ENCODE measurements at regions not wholly inside any gene's neighbourhood (a gene's known extent, or its start where the extent isn't known, plus 50 kb on each side); places are given as distances from the start of the nearest gene placed in this dataset.
"Not testable (repeated sequence)": the region's sequence is repeated elsewhere in the genome, so short reads cannot be mapped to it uniquely, and the experiment has no call there.

DNA sequence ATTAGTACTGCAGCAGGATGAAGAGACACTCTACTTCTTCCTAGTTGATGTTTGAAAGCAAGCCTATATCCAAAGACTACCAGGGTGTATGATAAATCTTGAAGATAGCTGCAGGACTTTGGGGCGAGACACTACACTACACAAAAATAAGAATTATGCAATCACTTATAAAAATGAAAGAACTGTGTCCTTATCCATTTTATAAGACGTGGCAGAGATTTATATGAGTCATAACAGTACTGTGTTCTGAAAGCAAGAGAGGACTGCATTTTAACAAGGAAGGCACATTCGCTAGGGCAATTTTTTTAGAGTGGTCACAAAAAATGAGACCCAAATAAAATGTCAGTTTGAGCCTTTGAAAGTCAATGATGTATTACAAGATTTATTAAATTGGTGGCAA is 617.0 kb upstream of the LINC00305 start:
- Histone ChIP-seq H3K4me3 (ENCODE audit: low read length) (no peak overlapping the region), H3K27me3 (ENCODE audit: control insufficient read depth, insufficient read depth, low read length) (no peaks in the 10 kb centered on the region), H3K4me2 (ENCODE audit: low read length) (no peak overlapping the region), H3K36me3 (ENCODE audit: insufficient read depth, low read length) (no peaks in the 10 kb centered on the region), H3K9me3 (replicated peaks; ENCODE audit: low read length) (peaks cover 4% of the 10 kb centered on the region), H3K4me1 (ENCODE audit: control insufficient read depth, insufficient read depth, low read length) (no peaks in the 10 kb centered on the region), H3K9ac (ENCODE audit: low read depth, low read length) (no peak overlapping the region)

GRCh38 chr18:64752707-64753106 is 603.8 kb upstream of the LINC00305 start:
- Histone ChIP-seq H3K4me1 (ENCODE audit: control insufficient read depth, insufficient read depth, low read length) (no peaks in the 10 kb centered on the region), H3K27me3 (ENCODE audit: control insufficient read depth, insufficient read depth, low read length) (no peaks in the 10 kb centered on the region), H3K9me3 (replicated peaks; ENCODE audit: low read length) (no peaks in the 10 kb centered on the region), H3K4me3 (ENCODE audit: low read length) (no peak overlapping the region), H3K9ac (ENCODE audit: low read depth, low read length) (no peak overlapping the region), H3K4me2 (ENCODE audit: low read length) (no peak overlapping the region), H3K36me3 (ENCODE audit: insufficient read depth, low read length) (no peaks in the 10 kb centered on the region)

DNA sequence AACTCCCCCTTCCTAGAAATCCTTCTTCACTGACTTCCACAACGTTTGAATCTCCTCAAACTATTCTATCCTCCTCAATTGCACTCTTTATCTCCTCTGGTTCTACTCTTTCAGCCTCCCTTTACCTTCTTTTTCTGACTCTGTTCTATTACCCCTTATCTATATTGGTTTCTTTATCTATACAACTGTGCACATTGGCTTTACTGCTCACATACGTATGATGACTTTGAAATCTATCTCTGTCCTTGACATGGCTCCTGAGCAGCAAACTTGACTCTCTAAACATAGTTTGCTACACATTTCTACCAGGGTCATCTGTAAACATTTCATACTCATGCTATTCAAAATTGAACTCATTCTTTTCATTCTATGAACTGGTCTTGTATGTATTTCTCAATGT is 601.0 kb upstream of the LINC00305 start:
- Histone ChIP-seq H3K4me1 (ENCODE audit: control insufficient read depth, insufficient read depth, low read length) (no peaks in the 10 kb centered on the region), H3K9me3 (replicated peaks; ENCODE audit: low read length) (no peaks in the 10 kb centered on the region), H3K4me2 (ENCODE audit: low read length) (no peak overlapping the region), H3K9ac (ENCODE audit: low read depth, low read length) (no peak overlapping the region), H3K4me3 (ENCODE audit: low read length) (no peak overlapping the region), H3K27me3 (ENCODE audit: control insufficient read depth, insufficient read depth, low read length) (no peaks in the 10 kb centered on the region), H3K36me3 (ENCODE audit: insufficient read depth, low read length) (no peaks in the 10 kb centered on the region)

DNA sequence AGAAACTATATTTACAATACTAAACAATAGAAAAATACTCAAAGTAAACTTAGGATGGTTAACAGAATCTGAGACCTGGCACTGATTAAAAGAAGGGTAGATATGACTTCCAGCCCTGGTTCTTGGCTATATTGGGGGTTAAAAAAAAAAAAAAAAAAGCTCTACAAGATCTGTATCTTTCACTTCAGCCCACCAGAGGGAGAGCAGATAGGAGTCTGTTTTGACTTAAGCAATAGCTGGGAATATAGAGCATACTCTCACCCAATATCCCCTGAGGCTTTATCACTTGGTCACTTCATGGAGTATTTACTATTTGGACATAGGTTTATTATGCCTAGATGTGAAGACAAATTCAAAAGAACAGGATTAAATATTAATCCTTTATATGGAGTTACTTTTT is 598.9 kb upstream of the LINC00305 start:
- Histone ChIP-seq H3K9ac (ENCODE audit: low read depth, low read length) (no peak overlapping the region), H3K27me3 (ENCODE audit: control insufficient read depth, insufficient read depth, low read length) (no peaks in the 10 kb centered on the region), H3K9me3 (replicated peaks; ENCODE audit: low read length) (no peaks in the 10 kb centered on the region), H3K4me2 (ENCODE audit: low read length) (no peak overlapping the region), H3K4me3 (ENCODE audit: low read length) (no peak overlapping the region), H3K36me3 (ENCODE audit: insufficient read depth, low read length) (no peaks in the 10 kb centered on the region), H3K4me1 (ENCODE audit: control insufficient read depth, insufficient read depth, low read length) (no peaks in the 10 kb centered on the region)

DNA sequence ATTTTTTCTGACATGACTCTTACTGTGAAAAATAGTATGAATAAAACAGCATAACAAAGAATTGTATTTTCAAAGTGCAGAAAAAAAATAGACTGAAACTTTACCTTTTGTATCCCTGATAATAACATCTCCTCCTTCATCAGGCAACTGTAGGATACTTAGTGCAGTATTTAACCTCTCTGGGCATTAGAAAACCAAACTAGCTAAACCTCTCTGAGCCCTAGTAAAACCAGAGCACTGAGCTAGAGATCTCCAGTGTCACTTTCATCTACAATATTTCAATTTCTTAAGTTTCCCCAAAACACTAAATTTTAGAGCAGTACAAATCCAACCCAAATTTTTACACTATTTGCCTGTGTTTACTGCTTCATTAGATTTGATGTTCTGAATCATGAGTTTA is 594.0 kb upstream of the LINC00305 start:
- H3K4me3 ChIP-seq (ENCODE audit: low read length): no peak overlapping the region
- H3K4me2 ChIP-seq (ENCODE audit: low read length): no peak overlapping the region
- H3K36me3 ChIP-seq (ENCODE audit: insufficient read depth, low read length): no peaks in the 10 kb centered on the region
- H3K9ac ChIP-seq (ENCODE audit: low read depth, low read length): no peak overlapping the region
- no peaks in the 10 kb centered on the region for H3K27me3 ChIP-seq (ENCODE audit: control insufficient read depth, insufficient read depth, low read length)
- no peaks in the 10 kb centered on the region for H3K9me3 ChIP-seq (replicated peaks; ENCODE audit: low read length)
- H3K4me1 ChIP-seq (ENCODE audit: control insufficient read depth, insufficient read depth, low read length): no peaks in the 10 kb centered on the region

DNA sequence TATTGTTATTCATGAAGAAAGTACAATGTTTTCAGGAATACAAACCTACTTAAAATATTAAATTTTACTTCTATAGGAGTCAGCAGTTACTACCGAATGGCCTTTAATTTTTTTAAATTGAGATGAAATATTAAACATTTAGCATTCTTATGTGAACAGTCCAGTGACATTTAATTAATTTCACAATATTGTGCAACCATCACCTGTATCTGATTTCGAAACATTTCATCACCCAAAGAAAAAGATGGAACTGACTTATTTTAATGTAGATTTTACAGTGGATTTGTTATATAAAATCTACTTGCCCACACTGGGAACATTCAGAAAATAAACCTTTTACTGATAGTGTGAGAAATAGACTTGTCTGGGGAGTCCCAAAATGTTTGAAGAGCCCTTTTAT is 585.2 kb upstream of the LINC00305 start:
- Histone ChIP-seq H3K4me3 (ENCODE audit: low read length) (no peak overlapping the region), H3K9me3 (replicated peaks; ENCODE audit: low read length) (peaks cover 9% of the 10 kb centered on the region), H3K4me1 (ENCODE audit: control insufficient read depth, insufficient read depth, low read length) (no peaks in the 10 kb centered on the region), H3K9ac (ENCODE audit: low read depth, low read length) (no peak overlapping the region), H3K36me3 (ENCODE audit: insufficient read depth, low read length) (no peaks in the 10 kb centered on the region), H3K4me2 (ENCODE audit: low read length) (no peak overlapping the region), H3K27me3 (ENCODE audit: control insufficient read depth, insufficient read depth, low read length) (no peaks in the 10 kb centered on the region)

DNA sequence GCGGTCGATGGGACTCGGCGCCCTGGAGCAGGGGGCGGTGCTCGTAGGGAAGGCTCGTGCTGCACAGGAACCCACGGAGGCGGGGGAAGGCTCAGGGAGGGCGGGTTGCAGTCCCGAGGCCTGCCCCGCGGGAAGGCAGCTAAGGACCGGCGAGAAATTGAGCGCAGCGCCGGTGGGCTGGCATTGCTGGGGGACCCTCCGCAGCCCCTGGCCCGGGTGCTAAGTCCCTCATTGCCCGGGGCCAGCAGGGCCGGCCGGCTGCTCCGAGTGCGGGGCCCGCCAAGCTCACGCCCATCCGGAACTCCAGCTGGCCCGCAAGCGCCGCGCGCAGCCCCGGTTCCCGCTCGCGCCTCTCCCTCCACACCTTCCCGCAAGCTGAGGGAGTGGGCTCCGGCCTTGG is 576.8 kb upstream of the LINC00305 start:
- not testable (repeated sequence) for H3K9me3 ChIP-seq (replicated peaks; ENCODE audit: low read length); H3K4me1 ChIP-seq (ENCODE audit: control insufficient read depth, insufficient read depth, low read length); H3K36me3 ChIP-seq (ENCODE audit: insufficient read depth, low read length); H3K27me3 ChIP-seq (ENCODE audit: control insufficient read depth, insufficient read depth, low read length); H3K9ac ChIP-seq (ENCODE audit: low read depth, low read length); H3K4me2 ChIP-seq (ENCODE audit: low read length); H3K4me3 ChIP-seq (ENCODE audit: low read length)

DNA sequence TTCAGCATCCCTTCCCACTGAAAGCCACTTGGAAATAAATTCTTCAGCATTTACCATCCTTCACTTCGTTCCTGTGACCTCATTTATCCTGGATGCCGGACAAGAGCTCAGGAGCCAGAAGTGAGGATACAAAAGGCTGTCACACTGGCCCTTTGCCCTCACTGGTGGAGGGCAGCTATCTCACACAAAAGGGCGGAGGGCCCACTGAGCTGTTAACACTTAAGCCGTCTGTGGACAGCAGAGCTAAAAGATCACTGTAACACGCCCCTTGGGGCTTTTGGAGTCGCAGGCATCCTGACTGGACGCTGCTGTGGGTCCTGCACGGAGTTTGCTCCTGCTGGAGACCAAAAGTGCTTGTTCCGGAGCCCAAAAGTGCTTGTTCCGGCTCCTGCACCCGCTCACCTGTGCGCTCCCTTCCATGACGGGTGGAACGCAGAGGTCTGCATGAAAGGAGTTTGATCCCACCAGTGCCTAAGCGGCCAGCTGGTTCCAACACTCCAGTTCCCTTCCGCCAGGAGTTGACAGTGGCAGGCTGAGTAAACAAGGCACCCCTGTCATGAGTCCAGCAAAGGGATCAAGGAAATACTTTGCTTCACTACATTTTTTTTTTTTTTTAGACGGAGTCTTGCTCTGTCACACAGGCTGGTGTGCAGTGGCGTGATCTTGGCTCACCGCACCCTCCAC is 572.0 kb upstream of the LINC00305 start:
- no peaks in the 10 kb centered on the region for H3K9me3 ChIP-seq (replicated peaks; ENCODE audit: low read length)
- H3K4me1 ChIP-seq (ENCODE audit: control insufficient read depth, insufficient read depth, low read length): no peaks in the 10 kb centered on the region
- H3K4me3 ChIP-seq (ENCODE audit: low read length): no peak overlapping the region
- H3K9ac ChIP-seq (ENCODE audit: low read depth, low read length): no peak overlapping the region
- H3K27me3 ChIP-seq (ENCODE audit: control insufficient read depth, insufficient read depth, low read length): no peaks in the 10 kb centered on the region
- H3K36me3 ChIP-seq (ENCODE audit: insufficient read depth, low read length): no peaks in the 10 kb centered on the region
- no peak overlapping the region for H3K4me2 ChIP-seq (ENCODE audit: low read length)

- Histone ChIP-seq H3K4me1 (ENCODE audit: control insufficient read depth, insufficient read depth, low read length) (no peaks in the 10 kb centered on the region), H3K4me3 (ENCODE audit: low read length) (no peak overlapping the region)
These were observed 569.9 kb upstream of the LINC00305 start for GRCh38 chr18:64718808-64719207.

DNA sequence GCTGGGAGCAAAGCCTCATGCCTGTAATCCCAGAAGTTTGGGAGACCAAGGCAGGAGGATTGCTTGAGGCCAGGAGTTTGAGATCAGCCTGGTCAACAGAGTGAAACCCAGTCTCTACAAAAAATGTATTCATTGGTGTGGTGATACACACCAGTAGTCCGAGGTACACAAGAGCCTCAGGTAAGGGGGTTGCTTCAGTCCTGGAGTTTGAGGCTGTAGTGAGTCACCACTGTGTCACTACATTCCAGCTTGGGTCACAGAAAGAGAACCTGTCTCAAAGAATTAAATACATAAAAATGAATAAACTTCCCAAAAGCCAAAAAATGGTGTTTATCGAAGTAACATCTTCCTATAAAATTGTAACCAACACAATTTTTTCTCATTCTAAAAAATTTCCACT is 568.1 kb upstream of the LINC00305 start:
- no peak overlapping the region for H3K4me3 ChIP-seq (ENCODE audit: low read length)

More at GRCh38 chr18:64718808-64719207, 569.9 kb upstream of the LINC00305 start:
- Histone ChIP-seq H3K4me2 (ENCODE audit: low read length) (no peak overlapping the region), H3K9ac (ENCODE audit: low read depth, low read length) (no peak overlapping the region), H3K9me3 (replicated peaks; ENCODE audit: low read length) (no peaks in the 10 kb centered on the region), H3K36me3 (ENCODE audit: insufficient read depth, low read length) (no peaks in the 10 kb centered on the region), H3K27me3 (ENCODE audit: control insufficient read depth, insufficient read depth, low read length) (no peaks in the 10 kb centered on the region)

GRCh38 chr18:64714086-64714485 is 565.2 kb upstream of the LINC00305 start:
- Histone ChIP-seq H3K9ac (ENCODE audit: low read depth, low read length) (no peak overlapping the region), H3K9me3 (replicated peaks; ENCODE audit: low read length) (no peaks in the 10 kb centered on the region), H3K4me2 (ENCODE audit: low read length) (no peak overlapping the region), H3K4me1 (ENCODE audit: control insufficient read depth, insufficient read depth, low read length) (no peaks in the 10 kb centered on the region), H3K36me3 (ENCODE audit: insufficient read depth, low read length) (no peaks in the 10 kb centered on the region), H3K4me3 (ENCODE audit: low read length) (no peak overlapping the region), H3K27me3 (ENCODE audit: control insufficient read depth, insufficient read depth, low read length) (no peaks in the 10 kb centered on the region)

More for the DNA sequence above, 568.1 kb upstream of the LINC00305 start:
- H3K27me3 ChIP-seq (ENCODE audit: control insufficient read depth, insufficient read depth, low read length): no peaks in the 10 kb centered on the region
- no peak overlapping the region for H3K4me2 ChIP-seq (ENCODE audit: low read length)
- H3K36me3 ChIP-seq (ENCODE audit: insufficient read depth, low read length): no peaks in the 10 kb centered on the region
- H3K9me3 ChIP-seq (replicated peaks; ENCODE audit: low read length): no peaks in the 10 kb centered on the region
- H3K4me1 ChIP-seq (ENCODE audit: control insufficient read depth, insufficient read depth, low read length): no peaks in the 10 kb centered on the region
- H3K9ac ChIP-seq (ENCODE audit: low read depth, low read length): no peak overlapping the region

- H3K27me3 ChIP-seq (ENCODE audit: control insufficient read depth, insufficient read depth, low read length): no peaks in the 10 kb centered on the region
- no peaks in the 10 kb centered on the region for H3K4me1 ChIP-seq (ENCODE audit: control insufficient read depth, insufficient read depth, low read length)
- no peaks in the 10 kb centered on the region for H3K36me3 ChIP-seq (ENCODE audit: insufficient read depth, low read length)
- no peak overlapping the region for H3K4me2 ChIP-seq (ENCODE audit: low read length)
- H3K4me3 ChIP-seq (ENCODE audit: low read length): no peak overlapping the region
- H3K9me3 ChIP-seq (replicated peaks; ENCODE audit: low read length): no peaks in the 10 kb centered on the region
- H3K9ac ChIP-seq (ENCODE audit: low read depth, low read length): no peak overlapping the region
These were observed 564.4 kb upstream of the LINC00305 start for GRCh38 chr18:64713284-64713683.
